GF-D8 (cell line): ENCODE measurements at regions not wholly inside any gene's neighbourhood (a gene's known extent, or its start where the extent isn't known, plus 50 kb on each side); places are given as distances from the start of the nearest gene placed in this dataset.
"Not testable (repeated sequence)": the region's sequence is repeated elsewhere in the genome, so short reads cannot be mapped to it uniquely, and the experiment has no call there.

Source experiments
- DNase-seq: peaks from one replicate; lab custom pipeline; 2025; lab: John Stamatoyannopoulos, UW

DNA sequence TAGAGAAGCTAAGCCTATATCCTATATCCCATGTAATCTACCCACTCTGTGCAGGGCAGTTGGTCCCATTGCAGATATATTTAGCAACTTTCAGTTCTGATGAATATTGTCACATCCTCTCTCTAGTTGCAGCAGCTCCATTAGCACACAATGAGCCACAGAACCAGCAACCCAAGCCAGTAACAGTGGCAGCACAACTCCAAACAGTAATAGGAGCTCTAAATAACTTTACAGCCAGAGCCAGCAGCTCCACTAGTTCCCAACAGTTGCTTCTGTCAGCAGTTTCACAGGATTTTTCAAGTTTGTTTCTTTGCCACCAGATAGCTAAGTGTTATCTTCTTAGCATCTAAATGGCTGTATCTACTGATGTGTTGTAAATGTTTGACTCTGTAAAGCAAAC is 490.8 kb downstream of the HTR1B start:
- no peak for DNase-seq

DNA sequence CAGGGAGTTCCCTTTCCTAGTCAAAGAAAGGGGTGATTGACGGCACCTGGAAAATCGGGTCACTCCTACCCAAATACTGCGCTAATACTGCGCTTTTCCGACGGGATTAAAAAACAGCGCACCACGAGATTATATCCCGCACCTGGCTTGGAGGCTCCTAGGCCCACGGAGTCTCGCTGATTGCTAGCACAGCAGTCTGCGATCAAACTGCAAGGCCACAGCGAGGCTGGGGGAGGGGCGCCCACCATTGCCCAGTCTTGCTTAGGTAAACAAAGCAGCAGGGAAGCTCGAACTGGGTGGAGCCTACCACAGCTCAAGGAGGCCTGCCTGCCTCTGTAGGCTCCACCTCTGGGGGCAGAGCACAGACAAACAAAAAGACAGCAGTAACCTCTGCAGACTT is 504.1 kb downstream of the HTR1B start:
- not testable (repeated sequence) for DNase-seq

DNA sequence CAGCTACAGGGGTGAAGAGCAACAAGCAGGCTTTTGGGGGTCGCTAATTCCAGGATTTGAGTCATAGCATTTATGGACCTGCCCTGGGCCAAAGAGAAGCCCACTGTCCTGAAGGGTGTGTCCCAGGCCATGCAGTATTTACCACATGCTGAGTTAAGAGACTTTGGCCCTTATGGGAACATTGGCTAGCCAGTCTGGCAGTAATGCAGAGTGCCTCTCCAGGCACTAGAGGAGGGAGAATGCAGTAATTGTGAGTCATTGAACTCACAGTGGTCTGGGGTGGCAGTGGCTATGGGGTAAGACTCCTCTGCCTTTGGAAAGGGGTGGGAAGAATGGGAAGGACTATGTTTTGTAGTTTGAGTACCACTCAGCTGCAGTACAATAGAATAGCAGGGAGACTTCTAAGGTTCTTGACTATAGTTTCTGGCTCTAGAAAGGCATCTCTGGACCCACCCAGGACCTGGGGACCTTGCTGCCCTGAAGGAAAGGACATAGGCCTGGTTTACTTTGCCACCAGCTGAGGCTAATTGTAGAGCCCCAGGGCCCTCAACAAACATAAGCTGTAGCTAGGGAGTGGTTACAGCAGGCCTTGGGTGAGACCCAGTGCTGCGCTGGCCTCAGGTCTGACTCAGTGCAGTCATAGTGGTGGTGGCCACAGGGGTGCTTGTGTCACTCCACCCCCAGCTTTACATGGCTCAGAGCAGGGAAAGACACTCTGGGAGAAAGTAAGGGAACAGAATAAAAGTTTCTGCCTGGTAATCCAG is 520.9 kb downstream of the HTR1B start:
- DNase-seq = no peak

DNA sequence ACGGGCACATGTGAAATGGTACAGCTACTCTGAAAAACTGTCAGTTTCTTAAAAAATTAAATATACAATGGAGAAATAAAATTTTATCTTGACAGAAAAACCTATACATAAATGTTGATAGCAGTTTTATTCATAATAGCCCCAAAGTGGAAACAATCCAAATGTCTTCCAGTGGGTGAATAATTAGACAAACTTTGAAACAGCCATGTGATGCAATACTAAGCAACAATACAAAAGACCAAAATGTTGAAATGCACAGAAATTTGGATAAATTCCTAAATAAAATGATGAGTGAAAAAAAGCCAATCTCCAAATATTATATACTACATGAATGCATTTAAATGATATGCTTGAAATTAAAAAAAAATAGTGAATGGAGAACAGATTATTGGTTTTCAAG is 523.1 kb downstream of the HTR1B start:
- DNase-seq = no peak

DNA sequence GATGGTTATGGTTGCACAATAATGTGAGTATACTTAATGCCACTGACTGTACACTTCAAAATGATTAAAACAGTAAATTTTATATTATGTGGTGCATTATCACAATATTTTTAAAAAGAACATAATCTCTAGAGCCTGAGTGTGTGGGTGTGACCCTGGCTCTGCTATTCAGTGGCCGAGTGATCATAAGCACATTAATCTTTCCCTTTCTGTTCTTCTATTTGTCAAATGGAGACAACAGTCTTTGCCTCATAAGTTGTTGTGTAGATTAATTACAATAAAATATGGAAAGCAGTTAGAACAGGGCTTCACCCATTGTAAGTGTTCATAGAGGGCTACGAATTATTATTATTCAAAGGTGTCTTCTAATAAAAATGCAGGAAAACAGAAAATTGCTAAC is 548.6 kb downstream of the HTR1B start:
- no peak for DNase-seq

DNA sequence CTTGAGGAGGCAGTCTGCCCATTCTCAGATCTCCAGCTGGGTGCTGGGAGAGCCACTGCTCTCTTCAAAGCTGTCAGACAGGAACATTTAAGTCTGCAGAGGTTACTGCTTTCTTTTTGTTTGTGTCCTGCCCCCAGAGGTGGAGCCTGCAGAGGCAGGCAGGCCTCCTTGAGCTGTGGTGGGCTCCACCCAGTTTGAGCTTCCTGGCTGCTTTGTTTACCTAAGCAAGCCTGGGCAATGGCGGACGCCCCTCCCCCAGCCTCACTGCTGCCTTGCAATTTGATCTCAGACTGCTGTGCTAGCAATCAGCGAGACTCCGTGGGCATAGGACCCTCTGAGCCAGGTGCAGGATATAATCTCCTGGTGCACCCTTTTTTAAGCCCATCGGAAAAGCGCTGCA is 557.8 kb downstream of the HTR1B start:
- DNase-seq = not testable (repeated sequence)

DNA sequence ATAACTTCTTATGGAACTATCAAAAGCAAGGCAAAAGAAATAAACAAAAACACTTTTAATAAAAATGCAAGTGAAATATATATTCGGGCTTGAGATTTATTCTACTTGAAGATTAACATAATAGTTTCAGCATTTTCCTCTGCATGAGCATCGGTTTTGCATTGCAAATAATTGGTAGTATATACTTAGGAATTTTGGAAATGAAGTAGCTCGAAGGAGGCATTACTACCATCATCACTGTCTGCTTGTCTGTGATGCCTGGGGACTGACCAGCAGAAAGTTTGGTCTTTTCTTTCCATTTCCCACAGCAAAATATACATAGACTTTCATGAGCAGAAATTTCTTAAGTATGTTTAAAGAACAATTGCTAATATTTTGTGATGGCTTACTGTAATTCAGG is 570.7 kb downstream of the HTR1B start:
- DNase-seq = no peak

DNA sequence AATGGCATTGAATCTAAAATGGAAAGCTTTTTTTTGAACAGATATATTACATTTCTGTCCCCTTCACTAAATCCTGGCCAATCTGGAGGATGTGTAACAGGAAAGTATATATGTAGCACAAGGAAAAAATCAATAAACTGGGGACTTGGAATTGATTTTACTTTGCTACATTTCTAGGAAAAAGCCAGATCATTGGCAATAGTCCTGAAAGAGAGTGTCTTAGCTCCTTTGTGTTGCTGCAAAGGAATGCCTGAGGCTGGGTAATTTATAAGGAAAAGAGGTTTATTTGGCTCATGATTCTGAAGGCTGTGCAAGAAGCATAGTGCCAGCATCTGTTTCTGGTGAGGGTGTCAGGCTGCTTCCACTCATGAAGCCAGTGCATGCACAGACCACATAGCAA is 574.9 kb downstream of the HTR1B start:
- DNase-seq = no peak

DNA sequence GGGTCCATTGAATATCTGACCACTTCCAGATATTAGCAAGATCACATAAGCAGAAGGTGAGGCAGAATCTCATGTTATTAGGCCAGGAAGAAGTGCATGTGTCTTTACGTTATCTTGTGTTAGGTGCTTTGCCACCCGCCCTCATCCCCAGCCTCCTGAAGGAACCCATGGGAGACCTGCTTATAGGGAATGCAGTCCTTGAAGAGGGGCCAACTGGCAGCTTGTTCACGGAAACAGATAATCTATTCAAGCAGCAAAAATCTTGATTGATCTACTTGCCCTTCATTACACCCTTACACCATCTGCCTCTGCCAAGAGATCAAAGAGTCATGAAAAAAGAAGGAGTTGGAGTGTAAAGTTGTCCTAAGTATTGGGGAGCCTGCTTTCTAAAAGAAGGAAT is 576.4 kb downstream of the HTR1B start:
- no peak for DNase-seq

DNA sequence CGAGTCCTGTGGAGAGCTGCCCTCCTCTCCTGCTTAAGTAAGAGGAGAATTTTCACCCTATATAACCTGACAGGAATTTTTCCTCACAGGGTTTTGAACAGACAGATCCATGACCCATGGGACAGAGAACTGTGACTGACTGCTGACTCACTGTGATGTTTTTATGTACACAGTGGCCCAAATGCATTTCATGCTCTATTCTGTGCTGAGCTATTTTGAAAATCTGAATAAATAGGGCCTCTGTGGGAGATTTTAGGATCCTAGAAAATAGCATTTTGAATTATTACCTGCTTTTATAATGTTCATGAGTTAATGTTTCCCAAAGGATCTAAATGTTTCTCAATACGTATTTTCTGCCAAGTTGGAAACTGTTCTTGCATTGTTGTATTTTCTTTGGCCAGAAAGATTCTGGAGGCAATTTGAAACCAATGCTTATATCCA is 577.4 kb downstream of the HTR1B start:
- DNase-seq = no peak

DNA sequence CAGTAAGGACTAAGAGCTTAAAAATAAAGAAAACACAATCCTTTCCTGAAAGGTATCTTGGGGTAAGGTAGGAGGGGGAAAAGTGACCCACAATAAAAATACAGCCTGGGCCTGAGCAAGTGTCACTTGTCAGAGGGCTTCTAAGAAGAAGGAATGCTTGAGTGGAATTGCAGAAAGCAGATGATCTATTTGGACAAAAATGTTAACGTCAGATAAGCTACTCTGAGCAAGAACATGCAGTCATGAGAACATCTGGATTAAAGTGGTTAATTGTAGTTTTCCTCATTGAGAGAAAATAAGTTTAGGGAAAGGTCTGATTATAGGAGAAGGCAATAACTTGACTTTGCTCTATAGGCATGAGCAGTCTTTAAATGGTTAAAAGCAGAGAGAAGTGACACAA is 581.9 kb downstream of the HTR1B start:
- DNase-seq = no peak

DNA sequence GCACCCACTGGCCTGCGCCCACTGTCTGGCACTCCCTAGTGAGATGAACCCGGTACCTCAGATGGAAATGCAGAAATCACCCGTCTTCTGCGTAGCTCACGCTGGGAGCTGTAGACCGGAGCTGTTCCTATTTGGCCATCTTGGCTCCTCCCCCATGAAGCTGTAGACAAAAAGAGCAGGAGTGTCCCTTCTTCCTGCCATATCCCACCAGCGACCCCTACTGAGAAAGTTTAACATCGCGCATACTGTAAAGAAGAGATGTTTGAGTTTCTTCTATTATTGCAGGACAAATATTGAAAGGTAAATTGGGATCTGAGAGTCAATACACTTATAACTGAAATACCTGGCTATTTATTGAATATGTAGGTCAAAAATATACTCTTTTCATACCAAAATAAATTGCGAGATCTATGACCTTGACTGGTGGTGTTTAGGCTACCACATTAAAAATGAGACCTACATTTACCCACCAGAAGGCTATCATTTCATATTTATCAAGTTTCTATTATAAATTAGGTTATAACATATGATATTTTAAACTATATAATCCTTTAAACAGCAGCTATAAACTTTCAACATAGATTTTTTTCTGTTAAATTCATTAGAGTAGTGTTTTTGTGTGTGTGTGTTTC is 586.3 kb downstream of the HTR1B start:
- DNase-seq = no peak

DNA sequence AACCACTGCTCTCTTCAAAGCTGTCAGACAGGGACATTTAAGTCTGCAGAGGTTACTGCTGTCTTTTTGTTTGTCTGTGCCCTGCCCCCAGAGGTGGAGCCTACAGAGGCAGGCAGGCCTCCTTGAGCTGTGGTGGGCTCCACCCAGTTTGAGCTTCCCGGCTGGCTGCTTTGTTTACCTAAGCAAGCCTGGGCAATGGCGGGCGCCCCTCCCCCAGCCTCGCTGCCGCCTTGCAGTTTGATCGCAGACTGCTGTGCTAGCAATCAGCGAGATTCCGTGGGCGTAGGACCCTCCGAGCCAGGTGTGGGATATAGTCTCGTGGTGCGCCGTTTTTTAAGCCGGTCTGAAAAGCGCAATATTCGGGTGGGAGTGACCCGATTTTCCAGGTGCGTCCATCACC is 586.9 kb downstream of the HTR1B start:
- DNase-seq = not testable (repeated sequence)

DNA sequence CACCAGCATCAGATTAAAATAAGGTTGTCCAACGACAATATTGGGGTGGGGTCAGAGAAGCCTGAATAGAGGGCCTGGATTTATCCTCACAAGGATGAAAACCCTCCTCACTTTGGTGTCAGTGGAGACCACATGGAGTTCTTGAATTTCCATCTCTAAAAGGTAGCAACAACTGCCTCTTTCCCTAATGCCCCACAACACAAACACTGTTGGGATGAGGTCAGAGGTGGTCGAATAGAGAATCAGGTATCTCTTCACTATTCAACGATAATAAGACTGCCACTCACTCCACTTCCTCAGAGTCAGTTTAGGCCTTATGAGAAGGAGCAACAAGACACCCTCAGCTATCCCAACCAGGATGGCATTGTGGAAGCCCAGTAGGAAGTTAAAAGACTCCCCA is 596.1 kb downstream of the HTR1B start:
- no peak for DNase-seq

DNA sequence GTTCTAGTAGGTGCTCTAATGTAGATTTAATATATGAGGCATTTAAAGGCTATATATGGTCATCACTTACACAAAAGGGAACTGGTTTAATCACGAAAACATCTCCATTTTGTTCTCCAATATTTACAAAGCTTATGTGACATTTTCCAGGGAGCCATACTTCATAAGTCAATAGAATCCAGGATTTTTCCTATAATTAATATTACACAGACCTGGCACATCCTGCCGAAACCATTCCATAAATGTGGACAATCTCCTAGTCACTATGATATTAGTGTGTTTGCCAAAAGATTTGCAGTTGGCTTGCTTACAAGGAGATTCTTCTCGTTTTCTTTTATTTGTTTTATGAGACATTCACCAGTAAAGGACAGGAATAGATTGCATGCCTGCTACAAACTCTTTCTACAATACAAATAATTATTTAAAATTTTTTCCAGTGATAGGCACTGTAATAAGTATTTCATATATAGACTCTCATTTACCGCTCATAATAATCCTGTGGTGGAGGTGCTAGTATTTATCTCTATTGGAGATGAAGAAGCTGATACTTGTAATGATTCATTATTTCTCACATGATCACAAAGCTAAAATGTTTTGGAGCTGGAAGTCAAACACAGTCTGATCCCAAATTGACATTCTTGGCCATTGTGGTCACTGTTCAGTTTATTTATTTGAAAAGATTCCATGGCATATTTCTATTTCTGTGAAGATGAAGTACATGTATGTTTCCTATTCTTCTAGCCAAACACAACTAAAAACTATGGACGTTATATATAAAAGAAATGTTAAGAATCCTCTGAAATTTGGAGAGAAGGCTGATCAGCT is 597.0 kb downstream of the HTR1B start:
- DNase-seq = no peak

DNA sequence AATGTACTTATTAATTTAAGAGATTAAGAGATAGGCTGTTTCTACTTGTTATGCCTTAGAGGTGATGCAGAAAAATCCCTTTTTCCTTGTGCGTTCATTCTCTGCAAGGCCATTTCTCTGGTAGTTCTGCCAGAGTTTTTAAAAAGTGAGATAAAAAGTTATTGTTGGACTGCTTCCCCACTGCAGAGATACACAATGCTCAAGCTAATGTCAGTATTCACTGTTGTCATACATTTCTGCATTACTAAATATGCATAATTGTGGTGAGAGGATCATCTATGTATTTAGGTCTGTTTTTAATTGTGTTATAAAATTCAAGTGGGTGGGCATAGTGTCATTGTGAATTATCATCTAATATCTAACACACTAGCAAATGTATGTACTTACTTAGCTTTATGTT is 600.4 kb downstream of the HTR1B start:
- DNase-seq = no peak

DNA sequence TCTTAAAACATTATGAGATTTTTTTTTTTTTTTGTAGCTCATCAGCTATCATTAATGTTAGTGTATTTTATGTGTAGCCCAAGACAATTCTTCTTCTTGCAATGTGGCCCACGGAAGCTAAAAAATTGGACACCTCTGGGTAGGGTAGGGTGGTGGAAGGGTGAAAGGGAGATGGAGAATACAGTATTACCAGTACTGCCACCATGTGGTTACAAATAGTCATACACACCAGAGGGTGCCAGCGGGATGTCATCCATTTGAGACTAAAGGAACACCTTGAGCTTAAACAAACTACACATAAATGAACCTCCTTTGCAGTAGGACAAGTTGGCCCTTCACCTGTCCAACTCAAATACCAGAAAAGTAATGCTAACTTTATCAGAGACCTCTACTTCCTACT is 601.9 kb downstream of the HTR1B start:
- DNase-seq = no peak

DNA sequence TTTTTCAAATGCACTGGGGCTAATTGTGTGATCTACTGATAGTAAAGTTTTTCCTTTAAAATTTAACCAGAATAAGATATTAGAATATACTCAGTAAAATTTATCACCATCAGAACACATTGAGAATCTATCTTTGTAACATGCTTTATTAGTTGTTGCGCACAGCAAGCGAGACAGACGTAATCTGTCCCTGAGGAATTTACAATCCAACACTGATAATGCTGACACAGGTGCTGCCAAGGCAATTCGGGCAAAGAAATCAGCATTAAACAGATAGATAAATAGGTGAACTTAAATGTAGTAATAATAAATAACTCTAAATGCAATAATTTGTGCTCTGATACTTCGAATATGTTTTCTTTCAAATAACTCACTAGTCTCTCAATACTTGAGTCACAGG is 607.2 kb downstream of the HTR1B start:
- DNase-seq = no peak

DNA sequence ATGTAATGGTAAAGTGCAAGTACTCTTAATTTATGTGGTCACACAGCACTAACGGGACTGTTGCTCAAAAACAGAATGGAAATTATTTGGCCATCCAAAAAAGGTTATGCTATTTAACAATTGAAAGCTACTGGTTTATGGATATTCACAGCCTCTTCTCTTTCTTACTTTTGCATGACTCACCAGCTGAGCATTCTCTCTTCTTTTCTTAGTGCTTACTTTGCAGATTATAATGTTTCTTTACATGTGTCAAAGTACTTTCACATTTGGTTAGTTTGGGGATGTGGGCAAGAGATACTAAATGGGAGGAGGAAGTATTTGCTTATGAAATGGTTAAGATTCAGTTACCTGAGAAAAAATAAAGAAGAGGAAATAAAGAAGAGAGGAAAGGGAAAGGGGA is 610.5 kb downstream of the HTR1B start:
- no peak for DNase-seq

DNA sequence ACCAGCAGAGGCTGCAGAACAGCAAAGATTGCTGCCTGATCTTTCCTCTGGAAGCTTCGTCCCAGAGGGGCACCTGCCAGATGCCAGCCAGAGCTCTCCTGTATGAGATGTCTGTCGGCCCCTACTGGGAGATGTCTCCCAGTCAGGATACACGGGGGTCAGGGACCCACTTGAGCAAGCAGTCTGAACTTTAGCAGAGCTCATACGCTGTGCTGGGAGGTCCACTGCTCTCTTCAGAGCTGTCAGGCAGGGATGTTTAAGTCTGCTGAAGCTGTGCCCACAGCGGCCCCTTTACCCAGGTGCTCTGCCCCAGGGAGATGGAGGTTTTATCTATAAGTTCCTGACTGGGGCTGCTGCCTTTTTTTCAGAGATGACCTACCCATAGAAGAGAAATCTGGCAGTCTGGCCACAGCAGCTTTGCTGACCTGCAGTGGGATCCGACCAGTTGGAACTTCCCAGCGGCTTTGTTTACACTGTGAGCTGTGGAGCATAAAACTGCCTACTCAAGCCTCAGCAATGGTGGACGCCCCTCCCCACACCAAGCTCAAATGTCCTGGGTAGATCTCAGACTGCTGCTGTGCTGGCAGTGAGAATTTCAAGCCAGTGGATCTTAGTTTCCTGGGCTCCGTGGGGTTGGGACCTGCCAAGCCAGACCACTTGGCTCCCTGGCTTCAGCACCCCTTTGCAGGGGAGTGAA is 613.9 kb downstream of the HTR1B start:
- not testable (repeated sequence) for DNase-seq

DNA sequence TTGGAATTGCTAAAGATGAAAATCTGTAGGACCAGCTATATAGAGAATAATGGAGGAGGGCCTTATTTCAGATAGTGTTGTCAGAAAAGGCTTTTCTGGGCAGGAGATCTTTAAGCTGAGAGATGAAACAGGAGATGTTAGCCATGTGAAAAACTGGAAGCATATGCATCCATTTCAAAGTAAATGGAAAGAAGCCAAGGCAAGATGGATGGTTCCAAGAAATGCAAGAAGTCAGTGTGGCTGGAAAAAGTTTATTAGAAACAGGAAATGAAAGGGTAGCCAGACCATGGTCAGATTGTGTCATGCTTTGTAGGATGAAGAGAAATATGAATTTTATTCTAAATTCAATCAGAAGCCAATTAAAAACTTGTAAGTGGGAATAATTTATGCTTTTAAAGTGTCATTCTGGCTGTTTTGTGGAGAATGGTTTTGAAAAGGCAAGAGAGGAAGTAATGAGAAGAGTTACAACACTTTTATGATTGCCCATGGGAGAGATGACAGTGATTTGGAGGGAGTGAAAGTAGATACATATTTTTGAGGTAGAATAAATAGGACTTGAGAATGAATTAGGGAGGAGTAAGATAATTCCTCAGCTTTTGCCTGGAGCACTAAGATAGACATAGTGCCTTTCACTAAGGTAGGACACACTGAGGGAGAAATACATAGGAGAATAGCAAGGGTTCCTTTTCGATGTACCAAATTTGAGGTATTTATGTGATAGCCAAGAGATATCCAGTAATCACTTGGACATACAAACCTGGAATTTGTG is 620.1 kb downstream of the HTR1B start:
- no peak for DNase-seq

DNA sequence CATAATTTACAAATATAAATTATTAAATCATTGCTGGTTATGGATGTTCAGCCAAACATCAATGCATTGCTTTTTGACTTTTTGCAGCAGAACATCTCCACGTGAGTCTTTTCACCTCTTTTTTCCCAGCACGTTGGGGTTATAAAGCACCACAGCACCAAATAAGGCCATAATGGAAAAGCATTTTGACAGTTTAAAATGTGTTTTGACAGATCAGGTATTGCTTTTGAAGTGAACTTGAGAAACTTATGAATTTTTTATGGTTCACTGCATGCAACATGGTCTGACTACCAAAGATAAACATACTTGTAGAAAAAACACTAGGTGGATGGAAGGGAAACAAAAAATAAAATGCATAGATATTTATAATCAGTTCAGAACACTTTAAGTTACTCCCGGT is 622.4 kb downstream of the HTR1B start:
- DNase-seq = no peak
